ENCODE measurements at regions not wholly inside any gene's neighbourhood (a gene's known extent, or its start where the extent isn't known, plus 50 kb on each side); places are given as distances from the start of the nearest gene placed in this dataset.

DNA sequence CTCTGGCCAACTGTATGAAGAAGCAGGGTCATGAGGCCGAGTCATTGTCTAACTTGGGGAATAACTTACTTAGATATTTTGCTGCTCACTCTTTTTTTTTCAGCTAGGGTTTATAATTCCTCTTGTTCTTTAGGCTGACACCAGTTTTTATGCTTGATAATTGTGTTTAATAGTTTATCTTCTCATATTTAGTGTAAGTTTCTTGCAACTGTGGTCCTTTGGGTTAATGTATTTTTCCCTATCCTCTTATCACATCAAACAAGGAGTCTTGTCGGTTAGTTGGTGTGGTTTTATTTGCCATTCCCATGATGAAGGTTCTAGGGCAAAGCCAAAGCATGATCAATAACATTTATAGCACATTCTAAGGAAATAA lies 204.6 kb downstream of the NUFIP1 start:
- Histone ChIP-seq H3K4me3 (ENCODE audit: low read depth, low read length, poor library complexity, severe bottlenecking) (no peak overlapping the region), H3K27ac (ENCODE audit: low read depth, low read length, poor library complexity, severe bottlenecking) (no peak overlapping the region), H3K4me1 (ENCODE audit: insufficient read depth, low read length, poor library complexity, severe bottlenecking) (no peaks in the 10 kb centered on the region), H3K36me3 (ENCODE audit: insufficient read depth, low read length, poor library complexity, severe bottlenecking) (no peaks in the 10 kb centered on the region), H3K27me3 (replicated peaks; ENCODE audit: insufficient read depth, low read depth, low read length, poor library complexity) (no peaks in the 10 kb centered on the region), H3K9me3 (ENCODE audit: low read depth, low read length, poor library complexity, severe bottlenecking) (no peaks in the 10 kb centered on the region)
- DNase-seq (ENCODE audit: low spot score): no peak
- no TSS peak for BruUV-seq (replicated peaks)
- ChIA-PET CTCF (no interaction called here), POLR2A (ENCODE audit: low non-redundant PET) (no interaction called here)
- intact Hi-C loops (cut with micrococcal nuclease; ENCODE audit: unreplicated experiment): no loop called here
- TF ChIP-seq, protein P1, sequence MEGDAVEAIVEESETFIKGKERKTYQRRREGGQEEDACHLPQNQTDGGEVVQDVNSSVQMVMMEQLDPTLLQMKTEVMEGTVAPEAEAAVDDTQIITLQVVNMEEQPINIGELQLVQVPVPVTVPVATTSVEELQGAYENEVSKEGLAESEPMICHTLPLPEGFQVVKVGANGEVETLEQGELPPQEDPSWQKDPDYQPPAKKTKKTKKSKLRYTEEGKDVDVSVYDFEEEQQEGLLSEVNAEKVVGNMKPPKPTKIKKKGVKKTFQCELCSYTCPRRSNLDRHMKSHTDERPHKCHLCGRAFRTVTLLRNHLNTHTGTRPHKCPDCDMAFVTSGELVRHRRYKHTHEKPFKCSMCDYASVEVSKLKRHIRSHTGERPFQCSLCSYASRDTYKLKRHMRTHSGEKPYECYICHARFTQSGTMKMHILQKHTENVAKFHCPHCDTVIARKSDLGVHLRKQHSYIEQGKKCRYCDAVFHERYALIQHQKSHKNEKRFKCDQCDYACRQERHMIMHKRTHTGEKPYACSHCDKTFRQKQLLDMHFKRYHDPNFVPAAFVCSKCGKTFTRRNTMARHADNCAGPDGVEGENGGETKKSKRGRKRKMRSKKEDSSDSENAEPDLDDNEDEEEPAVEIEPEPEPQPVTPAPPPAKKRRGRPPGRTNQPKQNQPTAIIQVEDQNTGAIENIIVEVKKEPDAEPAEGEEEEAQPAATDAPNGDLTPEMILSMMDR (conservative IDR thresholded peaks at IDR 0.05; ENCODE audit: low read depth, low read length): no peak
- TF ChIP-seq EZH2 (IDR thresholded peaks at IDR 0.05; ENCODE audit: borderline replicate concordance, low read depth, low read length, poor library complexity, severe bottlenecking): no peak

DNA sequence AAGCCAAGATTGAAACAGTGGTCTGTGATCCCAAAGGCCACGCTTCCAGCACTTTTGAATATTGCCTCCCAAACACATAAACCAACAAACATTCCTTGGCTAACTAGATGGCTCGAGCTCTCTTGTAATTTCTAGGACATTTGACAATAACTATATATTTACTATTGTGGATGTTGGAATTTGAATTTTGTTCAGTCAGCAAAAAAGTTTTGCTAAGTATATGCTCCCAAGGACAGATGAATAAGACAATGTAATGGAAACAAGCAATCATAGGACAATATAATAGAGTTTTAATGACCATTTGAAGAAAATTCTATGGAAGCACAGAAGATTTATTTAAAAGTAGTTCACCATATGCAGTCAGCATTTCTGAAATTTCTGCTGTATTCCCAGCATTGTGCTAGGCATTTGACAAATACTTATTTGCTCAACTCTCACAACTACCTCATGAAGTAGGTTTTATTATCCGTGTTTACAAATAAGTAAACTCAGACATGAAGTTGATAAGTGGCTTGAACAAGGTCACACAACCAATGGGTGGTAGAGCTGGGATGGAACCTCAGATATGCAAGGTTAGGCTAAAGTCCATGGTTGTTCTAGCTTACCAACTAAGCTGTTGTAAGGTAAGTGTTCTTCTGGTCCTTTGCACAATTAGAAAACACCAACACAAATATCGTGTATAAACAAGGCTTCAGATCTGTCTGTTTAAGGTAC lies 205.1 kb downstream of the NUFIP1 start:
- CTCF ChIA-PET: no interaction called here
- Histone ChIP-seq H3K27ac (ENCODE audit: low read depth, low read length, poor library complexity, severe bottlenecking) (no peak overlapping the region), H3K36me3 (ENCODE audit: insufficient read depth, low read length, poor library complexity, severe bottlenecking) (no peaks in the 10 kb centered on the region), H3K27me3 (replicated peaks; ENCODE audit: insufficient read depth, low read depth, low read length, poor library complexity) (no peaks in the 10 kb centered on the region), H3K4me3 (ENCODE audit: low read depth, low read length, poor library complexity, severe bottlenecking) (no peak overlapping the region), H3K4me1 (ENCODE audit: insufficient read depth, low read length, poor library complexity, severe bottlenecking) (no peaks in the 10 kb centered on the region), H3K9me3 (ENCODE audit: low read depth, low read length, poor library complexity, severe bottlenecking) (no peaks in the 10 kb centered on the region)
- no peak for TF ChIP-seq EZH2 (IDR thresholded peaks at IDR 0.05; ENCODE audit: borderline replicate concordance, low read depth, low read length, poor library complexity, severe bottlenecking)
- TF ChIP-seq, protein P1 (conservative IDR thresholded peaks at IDR 0.05; ENCODE audit: low read depth, low read length): no peak
- DNase-seq (ENCODE audit: low spot score): no peak
- POLR2A ChIA-PET (ENCODE audit: low non-redundant PET): no interaction called here
- intact Hi-C loops (cut with micrococcal nuclease; ENCODE audit: unreplicated experiment): no loop called here
- BruUV-seq (replicated peaks): no TSS peak

DNA sequence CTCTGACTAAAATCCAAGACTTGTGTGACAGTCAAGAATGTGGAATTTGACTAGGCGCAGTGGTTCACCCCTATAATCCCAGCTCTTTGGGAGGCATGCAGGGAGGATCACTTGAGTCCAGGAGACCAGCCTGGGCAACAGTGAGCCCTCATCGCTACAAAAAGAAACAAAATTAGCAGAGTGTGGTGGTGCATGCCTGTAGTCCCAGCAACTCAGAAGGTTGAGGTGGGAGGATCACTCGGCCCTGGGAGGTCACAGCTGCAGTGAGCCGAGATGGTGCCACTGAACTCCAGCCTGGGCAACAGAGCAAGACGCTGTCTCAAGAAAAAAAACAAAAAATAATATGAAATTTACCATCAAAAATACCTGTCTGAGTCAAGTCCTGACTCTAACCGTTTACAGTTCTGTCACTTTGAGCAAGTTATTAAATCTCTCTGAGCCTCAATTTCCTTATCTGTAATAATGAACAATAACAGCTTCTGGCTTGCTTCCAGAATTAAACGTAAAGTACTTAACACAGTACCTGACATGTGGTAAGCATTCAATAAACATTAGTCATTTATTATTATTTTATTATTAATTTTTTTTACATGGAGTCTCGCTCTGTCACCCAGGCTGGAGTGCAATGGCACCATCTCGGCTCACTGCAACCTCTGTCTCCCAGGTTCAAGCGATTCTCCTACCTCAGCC lies 204.6 kb upstream of the TSC22D1 start:
- ChIA-PET CTCF (no interaction called here), POLR2A (ENCODE audit: low non-redundant PET) (no interaction called here)
- Histone ChIP-seq H3K27me3 (replicated peaks; ENCODE audit: insufficient read depth, low read depth, low read length, poor library complexity) (no peaks in the 10 kb centered on the region), H3K36me3 (ENCODE audit: insufficient read depth, low read length, poor library complexity, severe bottlenecking) (no peaks in the 10 kb centered on the region), H3K4me1 (ENCODE audit: insufficient read depth, low read length, poor library complexity, severe bottlenecking) (no peaks in the 10 kb centered on the region), H3K27ac (ENCODE audit: low read depth, low read length, poor library complexity, severe bottlenecking) (no peak overlapping the region), H3K9me3 (ENCODE audit: low read depth, low read length, poor library complexity, severe bottlenecking) (no peaks in the 10 kb centered on the region), H3K4me3 (ENCODE audit: low read depth, low read length, poor library complexity, severe bottlenecking) (no peak overlapping the region)
- no peak for DNase-seq (ENCODE audit: low spot score)
- intact Hi-C loops (cut with micrococcal nuclease; ENCODE audit: unreplicated experiment): no loop called here
- no TSS peak for BruUV-seq (replicated peaks)
- TF ChIP-seq EZH2 (IDR thresholded peaks at IDR 0.05; ENCODE audit: borderline replicate concordance, low read depth, low read length, poor library complexity, severe bottlenecking): no peak
- TF ChIP-seq, protein P1 (conservative IDR thresholded peaks at IDR 0.05; ENCODE audit: low read depth, low read length): no peak
